Fibroblast of skin of left quadriceps (primary cell): ENCODE measurements at regions not wholly inside any gene's neighbourhood (a gene's known extent, or its start where the extent isn't known, plus 50 kb on each side); places are given as distances from the start of the nearest gene placed in this dataset.
"Not testable (repeated sequence)": the region's sequence is repeated elsewhere in the genome, so short reads cannot be mapped to it uniquely, and the experiment has no call there.

Source experiments
- DNase-seq, 2 experiments: peaks; one replicate each; pipeline ENCODE4 v3.0.0-alpha.2; 2013; ENCODE audit warnings: low read depth in 2 of 2

GRCh38 chr18:7178568-7178967 is 52.3 kb upstream of the LRRC30 start:
- not testable (repeated sequence) for DNase-seq

DNA sequence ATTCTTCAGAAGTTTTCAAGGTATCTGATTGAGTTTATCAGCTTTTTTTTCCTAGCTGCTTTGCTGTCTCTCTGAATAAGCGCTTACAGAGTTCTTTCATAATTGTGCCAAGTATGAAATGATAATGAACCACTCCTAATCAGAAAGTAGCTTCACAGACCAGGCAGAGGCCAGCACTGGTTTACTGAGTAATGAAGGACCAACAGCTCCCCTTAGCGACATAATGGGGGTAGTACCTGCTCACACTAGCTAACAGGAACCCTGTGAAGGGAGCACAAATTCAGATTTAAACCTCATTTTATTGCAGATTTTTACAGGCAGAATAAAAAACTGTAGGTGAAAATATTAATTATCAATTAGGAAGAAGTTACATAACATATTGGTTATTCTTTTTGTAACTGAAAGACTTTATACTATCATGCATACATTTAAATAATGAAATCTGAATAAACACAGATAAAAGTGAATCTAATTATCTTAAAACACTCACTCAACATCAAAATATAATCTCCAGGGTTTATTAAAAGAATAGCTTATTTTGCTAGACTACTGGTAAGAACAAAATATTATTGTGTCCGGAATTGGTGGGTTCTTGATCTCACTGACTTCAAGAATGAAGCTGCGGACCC is 53.7 kb upstream of the LRRC30 start:
- DNase-seq = peak; percentile 42 to 52

GRCh38 chr18:7174344-7175095 is 56.4 kb upstream of the LRRC30 start:
- no peak for DNase-seq

DNA sequence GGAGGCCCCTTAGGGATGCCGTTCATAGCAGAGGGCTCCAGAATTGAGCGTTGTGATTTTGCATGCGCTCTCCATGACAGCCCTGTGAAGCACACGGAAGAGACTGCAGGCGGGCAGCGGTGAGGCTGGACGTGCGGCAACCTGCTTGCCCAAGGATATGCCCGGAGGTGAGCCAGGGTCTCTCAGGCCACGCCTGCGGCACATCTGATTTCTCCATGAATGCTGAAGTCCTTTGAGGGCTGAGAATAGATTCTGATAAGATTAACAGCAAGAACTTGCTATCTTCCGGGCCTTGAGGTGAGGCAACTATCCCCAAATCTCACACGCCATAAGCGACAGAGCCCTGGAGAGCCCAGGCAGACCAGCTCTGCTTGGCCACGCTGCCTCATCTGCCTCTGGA is 55.6 kb upstream of the LAMA1 start:
- DNase-seq = no peak

DNA sequence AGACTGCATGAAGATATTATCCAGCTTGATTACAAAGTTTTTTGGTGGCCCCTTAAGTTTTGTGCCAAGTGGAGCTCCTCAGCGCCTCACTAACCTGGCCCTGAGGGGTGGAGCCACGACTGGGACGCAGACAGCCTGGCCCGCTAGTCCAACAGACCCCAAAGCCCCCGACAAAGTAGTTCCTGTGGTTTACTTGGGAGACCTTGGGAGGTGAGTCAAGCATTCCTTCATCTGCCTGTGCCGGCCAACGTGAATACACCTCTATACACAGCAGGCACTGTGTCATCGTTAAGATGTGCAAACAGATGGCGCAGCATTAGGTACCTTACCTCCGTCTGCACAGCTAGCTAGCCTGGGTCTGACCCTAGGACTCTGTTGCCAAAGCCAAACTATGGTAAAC is 55.0 kb upstream of the LAMA1 start:
- DNase-seq = no peak

DNA sequence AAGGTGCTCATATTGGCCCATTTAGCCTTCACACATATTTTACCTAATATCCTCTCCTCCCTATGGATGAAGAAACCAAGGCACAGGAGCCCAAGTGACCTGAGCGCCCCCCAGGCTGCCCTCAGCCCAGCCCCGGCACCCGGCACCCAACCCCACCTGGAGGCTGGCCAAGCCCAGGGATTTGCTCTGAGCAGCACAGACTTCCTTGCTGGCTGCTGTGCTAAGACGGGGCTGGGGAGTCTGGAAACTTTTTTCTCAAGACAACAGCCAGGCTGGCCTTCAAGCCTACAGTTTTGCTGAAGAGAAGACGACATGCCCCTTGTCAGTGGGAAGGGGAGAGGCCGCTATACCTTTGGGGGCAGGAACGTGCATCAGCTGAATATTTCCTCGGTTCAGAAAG is 52.7 kb upstream of the LAMA1 start:
- DNase-seq = no peak

GRCh38 chr18:7169601-7170000 is 52.0 kb upstream of the LAMA1 start:
- DNase-seq = no peak

DNA sequence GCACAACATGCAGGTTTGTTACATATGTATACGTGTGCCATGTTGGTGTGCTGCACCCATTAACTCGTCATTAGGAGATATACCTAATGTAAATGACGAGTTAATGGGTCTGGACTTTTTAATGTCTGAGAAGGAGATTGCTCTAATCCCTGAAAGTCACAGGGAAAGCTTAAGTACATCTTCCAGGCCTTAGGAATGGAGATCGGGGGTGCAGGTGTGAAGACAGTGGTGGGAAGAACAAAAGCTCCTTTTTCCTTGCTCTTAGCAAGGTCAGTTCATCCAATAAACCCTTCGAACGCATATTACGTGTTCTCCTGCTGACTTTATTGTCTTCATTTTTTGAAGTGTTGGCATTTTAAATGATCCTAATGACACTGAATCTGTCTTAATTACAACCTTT is 50.8 kb upstream of the LAMA1 start:
- DNase-seq = no peak
